Adrenal gland (tissue), 5 donors: ENCODE measurements at regions not wholly inside any gene's neighbourhood (a gene's known extent, or its start where the extent isn't known, plus 50 kb on each side); places are given as distances from the start of the nearest gene placed in this dataset.

Experiments used
- POLR2A ChIP-seq, 2 donors: fragments of 450-650 bp; IDR thresholded peaks; one replicate each; pipeline ENCODE4 v1.6.1; 2017; ENCODE audit warnings: antibody characterized with exemption in 2 of 2, mild to moderate bottlenecking in 2 of 2, moderate library complexity in 1 of 2
- TF ChIP-seq, protein P1 (sequence below), 6 experiments: fragments of 450-650 bp in 4 of 6; fragments of 200-600 bp in 2 of 6; sonication (generic) in 1 of 6; IDR thresholded peaks; 1 replicate in 5 of 6; 2 replicates in 1 of 6; pipeline versions ENCODE4 v1.5.1 to v1.8.0; 2016 to 2021; ENCODE audit warnings: antibody characterized with exemption in 6 of 6, mild to moderate bottlenecking in 2 of 6, moderate library complexity in 1 of 6
- donor health status: DM: no; HTN: no; CAD: no.

- TF ChIP-seq, protein P1, sequence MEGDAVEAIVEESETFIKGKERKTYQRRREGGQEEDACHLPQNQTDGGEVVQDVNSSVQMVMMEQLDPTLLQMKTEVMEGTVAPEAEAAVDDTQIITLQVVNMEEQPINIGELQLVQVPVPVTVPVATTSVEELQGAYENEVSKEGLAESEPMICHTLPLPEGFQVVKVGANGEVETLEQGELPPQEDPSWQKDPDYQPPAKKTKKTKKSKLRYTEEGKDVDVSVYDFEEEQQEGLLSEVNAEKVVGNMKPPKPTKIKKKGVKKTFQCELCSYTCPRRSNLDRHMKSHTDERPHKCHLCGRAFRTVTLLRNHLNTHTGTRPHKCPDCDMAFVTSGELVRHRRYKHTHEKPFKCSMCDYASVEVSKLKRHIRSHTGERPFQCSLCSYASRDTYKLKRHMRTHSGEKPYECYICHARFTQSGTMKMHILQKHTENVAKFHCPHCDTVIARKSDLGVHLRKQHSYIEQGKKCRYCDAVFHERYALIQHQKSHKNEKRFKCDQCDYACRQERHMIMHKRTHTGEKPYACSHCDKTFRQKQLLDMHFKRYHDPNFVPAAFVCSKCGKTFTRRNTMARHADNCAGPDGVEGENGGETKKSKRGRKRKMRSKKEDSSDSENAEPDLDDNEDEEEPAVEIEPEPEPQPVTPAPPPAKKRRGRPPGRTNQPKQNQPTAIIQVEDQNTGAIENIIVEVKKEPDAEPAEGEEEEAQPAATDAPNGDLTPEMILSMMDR (IDR thresholded peaks at IDR 0.05): no peak
- no peak for TF ChIP-seq POLR2A (IDR thresholded peaks at IDR 0.05)
These were observed 1044.0 kb upstream of the PIK3C3 start for GRCh38 chr18:40911041-40911440.
